ENCODE measurements at regions not wholly inside any gene's neighbourhood (a gene's known extent, or its start where the extent isn't known, plus 50 kb on each side); places are given as distances from the start of the nearest gene placed in this dataset.

- no peaks in the 10 kb centered on the region for H3K36me3 ChIP-seq (ENCODE audit: low read length)
- no peak overlapping the region for H3K27ac ChIP-seq (ENCODE audit: low read depth, low read length)
- no peaks in the 10 kb centered on the region for H3K9me2 ChIP-seq (replicated peaks; ENCODE audit: insufficient read depth, low read length)
- H3K9ac ChIP-seq (ENCODE audit: low read length): no peak overlapping the region
- no peaks in the 10 kb centered on the region for H3K79me2 ChIP-seq (ENCODE audit: insufficient read depth, low read length)
- no peak for TF ChIP-seq CTCF (IDR thresholded peaks at IDR 0.05; ENCODE audit: insufficient read depth, low read length, poor library complexity, severe bottlenecking)
- no peak for TF ChIP-seq EZH2phosphoT487 (conservative IDR thresholded peaks at IDR 0.05; ENCODE audit: low read length)
- no peaks in the 10 kb centered on the region for H3F3A ChIP-seq (ENCODE audit: insufficient read depth)
- no peak overlapping the region for H3K4me3 ChIP-seq (ENCODE audit: insufficient read depth, low read length, poor library complexity, severe bottlenecking)
- no peak overlapping the region for H3K4me2 ChIP-seq (ENCODE audit: low read depth, low read length, poor library complexity, severe bottlenecking)
- no peak overlapping the region for H2AFZ ChIP-seq (ENCODE audit: low read depth, low read length, severe bottlenecking)
- H3K27me3 ChIP-seq (ENCODE audit: low read length): no peaks in the 10 kb centered on the region
- no peaks in the 10 kb centered on the region for H3K9me3 ChIP-seq (ENCODE audit: insufficient read depth, low read length)
- H4K20me1 ChIP-seq (ENCODE audit: low read depth, low read length): no peaks in the 10 kb centered on the region
Measured at GRCh38 chr6:169903122-169903521, 151.7 kb downstream of the ERMARD start.

GRCh38 chr6:169902604-169903003 lies 151.2 kb downstream of the ERMARD start:
- H2AFZ ChIP-seq (ENCODE audit: low read depth, low read length, severe bottlenecking): no peak overlapping the region

GRCh38 chr6:169902070-169902469 lies 150.6 kb downstream of the ERMARD start:
- H3K4me3 ChIP-seq (ENCODE audit: insufficient read depth, low read length, poor library complexity, severe bottlenecking): no peak overlapping the region
- no peaks in the 10 kb centered on the region for H4K20me1 ChIP-seq (ENCODE audit: low read depth, low read length)
- no peak overlapping the region for H3K27ac ChIP-seq (ENCODE audit: low read depth, low read length)
- H3K27me3 ChIP-seq (ENCODE audit: low read length): no peaks in the 10 kb centered on the region
- H3K9me3 ChIP-seq (ENCODE audit: insufficient read depth, low read length): no peaks in the 10 kb centered on the region
- no peaks in the 10 kb centered on the region for H3F3A ChIP-seq (ENCODE audit: insufficient read depth)
- no peaks in the 10 kb centered on the region for H3K79me2 ChIP-seq (ENCODE audit: insufficient read depth, low read length)
- TF ChIP-seq CTCF (IDR thresholded peaks at IDR 0.05; ENCODE audit: insufficient read depth, low read length, poor library complexity, severe bottlenecking): no peak
- no peak overlapping the region for H3K9ac ChIP-seq (ENCODE audit: low read length)
- no peaks in the 10 kb centered on the region for H3K9me2 ChIP-seq (replicated peaks; ENCODE audit: insufficient read depth, low read length)
- H2AFZ ChIP-seq (ENCODE audit: low read depth, low read length, severe bottlenecking): no peak overlapping the region
- H3K4me2 ChIP-seq (ENCODE audit: low read depth, low read length, poor library complexity, severe bottlenecking): no peak overlapping the region
- no peaks in the 10 kb centered on the region for H3K36me3 ChIP-seq (ENCODE audit: low read length)

More at GRCh38 chr6:169902604-169903003, 151.2 kb downstream of the ERMARD start:
- no peaks in the 10 kb centered on the region for H3K36me3 ChIP-seq (ENCODE audit: low read length)
- TF ChIP-seq EZH2phosphoT487 (conservative IDR thresholded peaks at IDR 0.05; ENCODE audit: low read length) (no peak), CTCF (IDR thresholded peaks at IDR 0.05; ENCODE audit: insufficient read depth, low read length, poor library complexity, severe bottlenecking) (no peak)
- no peak overlapping the region for H3K9ac ChIP-seq (ENCODE audit: low read length)
- H3K27ac ChIP-seq (ENCODE audit: low read depth, low read length): no peak overlapping the region
- H3K79me2 ChIP-seq (ENCODE audit: insufficient read depth, low read length): no peaks in the 10 kb centered on the region
- H3K9me3 ChIP-seq (ENCODE audit: insufficient read depth, low read length): no peaks in the 10 kb centered on the region
- no peaks in the 10 kb centered on the region for H3K9me2 ChIP-seq (replicated peaks; ENCODE audit: insufficient read depth, low read length)
- no peaks in the 10 kb centered on the region for H4K20me1 ChIP-seq (ENCODE audit: low read depth, low read length)
- no peak overlapping the region for H3K4me2 ChIP-seq (ENCODE audit: low read depth, low read length, poor library complexity, severe bottlenecking)
- no peaks in the 10 kb centered on the region for H3F3A ChIP-seq (ENCODE audit: insufficient read depth)
- H3K27me3 ChIP-seq (ENCODE audit: low read length): no peaks in the 10 kb centered on the region
- H3K4me3 ChIP-seq (ENCODE audit: insufficient read depth, low read length, poor library complexity, severe bottlenecking): no peak overlapping the region

Measured in SU-DHL-6 (cell line).